GM23248 (cell line): ENCODE measurements at regions not wholly inside any gene's neighbourhood (a gene's known extent, or its start where the extent isn't known, plus 50 kb on each side); places are given as distances from the start of the nearest gene placed in this dataset.

Experiments used
- DNase-seq: peaks from one replicate; pipeline ENCODE4 v3.0.0-alpha.2; 2015
- H2AFZ ChIP-seq: fragments of 200-600 bp; sonication (generic); 2 replicates; pipeline ENCODE4 v1.6.1; 2016; ENCODE audit warnings: antibody characterized with exemption
- H3F3A ChIP-seq: fragments of 200-600 bp; sonication (generic); 2 replicates; pipeline ENCODE4 v1.6.1; 2016; ENCODE audit warnings: mild to moderate bottlenecking, antibody characterized with exemption, mixed run types; ENCODE audit not compliant: insufficient read depth
- H3K27ac ChIP-seq: fragments of 200-600 bp; sonication (generic); 2 replicates; pipeline ENCODE4 v1.5.1; 2016; ENCODE audit warnings: mild to moderate bottlenecking
- H3K27me3 ChIP-seq: fragments of 200-600 bp; sonication (generic); replicated peaks from 2 replicates; pipeline ENCODE4 v1.6.1; 2016; ENCODE audit warnings: mild to moderate bottlenecking; ENCODE audit not compliant: insufficient read depth
- H3K36me3 ChIP-seq: fragments of 200-600 bp; sonication (generic); 2 replicates; pipeline ENCODE4 v1.6.1; 2016; ENCODE audit warnings: low read depth, mild to moderate bottlenecking
- H3K4me1 ChIP-seq: fragments of 200-600 bp; sonication (generic); 2 replicates; pipeline ENCODE4 v1.6.1; 2016; ENCODE audit warnings: mild to moderate bottlenecking; ENCODE audit not compliant: insufficient read depth
- H3K4me2 ChIP-seq: fragments of 200-600 bp; sonication (generic); one replicate; pipeline ENCODE4 v1.6.1; 2016; ENCODE audit warnings: mild to moderate bottlenecking; ENCODE audit not compliant: unreplicated experiment
- H3K4me3 ChIP-seq: fragments of 200-600 bp; sonication (generic); 2 replicates; pipeline ENCODE4 v1.5.1; 2016; ENCODE audit warnings: mild to moderate bottlenecking
- H3K79me2 ChIP-seq: fragments of 200-600 bp; sonication (generic); 2 replicates; pipeline ENCODE4 v1.6.1; 2016; ENCODE audit warnings: mild to moderate bottlenecking; ENCODE audit not compliant: insufficient read depth
- H3K9ac ChIP-seq: fragments of 200-600 bp; sonication (generic); 2 replicates; pipeline ENCODE4 v1.6.1; 2016; ENCODE audit warnings: mild to moderate bottlenecking
- H3K9me2 ChIP-seq: fragments of 200-600 bp; sonication (generic); 2 replicates; pipeline ENCODE4 v1.6.1; 2016; ENCODE audit warnings: mixed run types, mild to moderate bottlenecking, moderate library complexity; ENCODE audit not compliant: insufficient read depth
- H3K9me3 ChIP-seq: fragments of 200-600 bp; sonication (generic); one replicate; pipeline ENCODE4 v1.6.1; 2017; ENCODE audit warnings: low read depth
- H4K20me1 ChIP-seq: fragments of 200-600 bp; sonication (generic); 2 replicates; pipeline ENCODE4 v1.6.0; 2016; ENCODE audit not compliant: insufficient read depth
- EZH2 ChIP-seq: fragments of 200-600 bp; sonication (generic); IDR thresholded peaks from 2 replicates; pipeline ENCODE4 v1.6.1; 2018; ENCODE audit warnings: antibody characterized with exemption, mild to moderate bottlenecking; ENCODE audit not compliant: insufficient read depth, poor library complexity, severe bottlenecking
- EZH2phosphoT487 ChIP-seq: fragments of 200-600 bp; sonication (generic); IDR thresholded peaks from 2 replicates; pipeline ENCODE4 v1.6.1; 2018; ENCODE audit warnings: antibody characterized with exemption, moderate library complexity, mild to moderate bottlenecking, low read depth; ENCODE audit not compliant: insufficient read depth
- WGBS, 2 experiments: methylation state at CpG; one replicate each; pipeline ENCODE4 v1.1.6; 2015 to 2017; ENCODE audit warnings: low lambda C conversion rate in 2 of 2, low coverage in 1 of 2; ENCODE audit errors: missing lambda C conversion rate in 2 of 2; 5-methylcytosine and 5-hydroxymethylcytosine counted together
- in situ Hi-C: fragments of 300-500 bp; cut with MboI; formaldehyde crosslinking; loops from 2 replicates; pipeline ENCODE4 v1.15.0; 2020

DNA sequence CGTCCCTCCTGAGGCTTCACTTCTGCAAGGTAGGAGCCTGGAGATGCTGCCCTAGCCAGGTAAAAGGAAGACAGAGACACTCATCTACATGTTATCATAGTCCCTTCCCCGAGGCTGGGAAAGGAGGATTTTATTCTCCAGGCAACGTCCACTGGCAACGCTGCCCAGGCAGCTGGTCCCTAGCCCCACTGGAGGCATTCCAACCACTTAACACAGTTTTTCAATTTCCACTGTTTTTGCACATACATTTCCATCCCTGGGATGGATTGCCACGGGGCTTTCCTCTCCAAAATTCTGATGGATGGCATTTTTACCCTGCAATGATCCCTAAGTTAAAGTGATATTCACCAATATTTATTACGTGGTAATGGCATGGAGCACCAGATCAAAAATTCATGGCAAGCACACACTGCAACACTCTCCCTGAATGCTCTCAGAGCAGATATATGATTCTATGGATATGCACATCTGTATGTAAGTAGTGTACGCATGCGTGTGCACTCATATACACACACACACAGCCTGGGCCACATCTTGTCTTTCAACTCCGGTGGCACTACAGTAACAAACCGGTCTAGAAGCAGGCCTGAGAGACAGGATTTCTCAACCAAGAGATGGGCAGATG, 322.3 kb upstream of the TSHZ3 start:
- no peaks in the 10 kb centered on the region for H3K79me2 ChIP-seq
- no peak overlapping the region for H3K27ac ChIP-seq

DNA sequence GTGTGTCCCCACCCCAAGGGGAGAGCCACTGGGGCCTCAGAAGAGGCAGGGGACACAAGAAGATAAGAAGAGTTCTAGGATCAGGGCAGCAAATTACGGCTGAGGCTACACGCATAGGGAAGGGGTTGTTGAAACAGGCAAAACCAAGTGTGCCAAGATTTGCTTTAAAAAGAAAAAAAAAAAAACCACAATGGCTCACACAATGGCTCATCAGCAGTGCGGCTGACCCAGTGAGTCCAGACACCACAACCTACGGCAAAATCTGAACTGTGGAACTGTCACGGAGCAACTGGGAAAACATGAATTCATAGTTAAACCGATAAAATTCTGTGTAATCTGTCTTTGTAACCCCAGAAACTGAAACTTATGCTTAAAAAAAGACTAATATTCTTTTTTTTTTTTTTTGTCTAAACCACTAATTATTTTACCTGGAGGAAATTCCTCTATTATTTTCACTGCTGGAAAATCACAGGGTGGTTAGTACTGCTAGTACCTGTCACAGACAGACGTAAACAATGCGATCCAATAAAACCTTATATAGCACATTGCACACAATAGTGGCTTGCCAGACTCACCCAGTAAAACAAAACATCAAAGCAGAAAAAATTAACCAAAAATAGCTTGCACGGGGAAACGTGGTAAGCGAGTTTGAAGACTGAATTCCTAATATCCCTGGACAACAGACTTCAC, 325.4 kb upstream of the TSHZ3 start:
- DNase-seq = peak; percentile 60
- Histone ChIP-seq H3K79me2 (no peaks in the 10 kb centered on the region), H3K9ac (no peak overlapping the region), H3K4me1 (peaks cover 18% of the 10 kb centered on the region), H3K27me3 (peaks cover 7% of the 10 kb centered on the region), H3K36me3 (no peaks in the 10 kb centered on the region), H4K20me1 (no peaks in the 10 kb centered on the region), H3K27ac (no peak overlapping the region), H2AFZ (no peak overlapping the region), H3K4me3 (0 out of 2 replicates have a peak overlapping the region, but pooled peaks have one; percentile 13), H3K9me2 (no peaks in the 10 kb centered on the region), H3K9me3 (no peaks in the 10 kb centered on the region), H3F3A (peaks cover 5% of the 10 kb centered on the region; the same call in 1 of the 2 replicates), H3K4me2 (peak overlapping the region; percentile 26)
- TF ChIP-seq EZH2phosphoT487 (no peak), EZH2 (no peak)
- in situ Hi-C loops = no loop called here
- WGBS, 2 experiments = 44 to 50% methylated on average over 11 of the region's 11 CpGs

More for the DNA sequence above, 322.3 kb upstream of the TSHZ3 start:
- H3K9me2 ChIP-seq = no peaks in the 10 kb centered on the region
- H3K4me2 ChIP-seq = no peak overlapping the region
- H3K36me3 ChIP-seq = no peaks in the 10 kb centered on the region
- peaks cover 18% of the 10 kb centered on the region for H3K4me1 ChIP-seq
- H3K9ac ChIP-seq = no peak overlapping the region
- peaks cover 5% of the 10 kb centered on the region; the same call in 1 of the 2 replicates for H3F3A ChIP-seq
- no peaks in the 10 kb centered on the region for H4K20me1 ChIP-seq
- H3K9me3 ChIP-seq = no peaks in the 10 kb centered on the region
- peaks cover 7% of the 10 kb centered on the region; the same call in 1 of the 2 replicates for H3K27me3 ChIP-seq
- DNase-seq = no peak
- in situ Hi-C loops = no loop called here
- TF ChIP-seq EZH2 (no peak), EZH2phosphoT487 (no peak)
- H3K4me3 ChIP-seq = no peak overlapping the region
- 57 to 60% methylated on average over 10 of the region's 10 CpGs for WGBS, 2 experiments
- no peak overlapping the region for H2AFZ ChIP-seq

DNA sequence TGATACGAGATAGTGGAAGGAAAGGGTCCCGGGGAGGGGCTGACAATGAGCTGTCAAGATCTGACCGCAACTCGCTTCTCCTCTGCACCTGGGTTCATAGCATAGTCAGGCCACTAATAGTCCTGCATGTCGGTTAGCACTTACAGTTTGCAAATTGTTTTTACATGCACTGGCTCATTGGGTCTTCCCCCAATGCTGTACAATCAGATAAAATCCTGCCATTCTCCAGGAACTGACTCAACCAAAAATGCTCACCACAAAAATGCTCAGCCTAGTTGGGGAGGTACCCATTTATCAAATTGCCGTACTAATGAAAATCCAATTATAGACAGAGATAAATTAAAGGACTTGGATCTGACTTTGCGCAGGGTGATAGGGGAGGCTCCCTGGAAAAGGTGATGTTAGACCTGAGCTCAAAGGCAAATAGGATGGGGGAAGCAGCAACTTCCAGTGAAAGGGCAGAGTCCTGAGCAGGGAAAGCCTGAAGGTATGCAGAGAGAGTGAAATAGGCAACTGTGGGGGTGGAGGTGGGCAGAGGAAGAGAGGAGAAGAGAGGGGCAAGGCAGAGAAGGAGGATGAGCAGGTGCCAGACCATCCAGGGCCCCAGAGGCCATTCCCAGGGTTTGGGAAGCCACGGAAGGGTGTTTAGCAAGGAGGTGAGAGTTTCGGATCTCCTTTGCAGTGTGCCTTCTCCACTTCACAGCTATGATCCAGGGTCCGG, 326.1 kb upstream of the TSHZ3 start:
- Histone ChIP-seq H3K9ac (no peak overlapping the region), H3K27ac (no peak overlapping the region), H3K4me3 (0 out of 2 replicates have a peak overlapping the region, but pooled peaks have one; percentile 13), H3K79me2 (no peaks in the 10 kb centered on the region), H3K36me3 (no peaks in the 10 kb centered on the region), H3K4me1 (peaks cover 18% of the 10 kb centered on the region), H2AFZ (no peak overlapping the region), H3K9me2 (no peaks in the 10 kb centered on the region), H3K4me2 (peak overlapping the region; percentile 26), H3K9me3 (no peaks in the 10 kb centered on the region), H3F3A (peaks cover 5% of the 10 kb centered on the region; the same call in 1 of the 2 replicates), H3K27me3 (peaks cover 7% of the 10 kb centered on the region), H4K20me1 (no peaks in the 10 kb centered on the region)
- WGBS, 2 experiments = 37 to 44% methylated on average over 10 of the region's 10 CpGs
- in situ Hi-C loops = no loop called here
- TF ChIP-seq EZH2phosphoT487 = no peak
- no peak for TF ChIP-seq EZH2
- DNase-seq = peak; percentile 60

DNA sequence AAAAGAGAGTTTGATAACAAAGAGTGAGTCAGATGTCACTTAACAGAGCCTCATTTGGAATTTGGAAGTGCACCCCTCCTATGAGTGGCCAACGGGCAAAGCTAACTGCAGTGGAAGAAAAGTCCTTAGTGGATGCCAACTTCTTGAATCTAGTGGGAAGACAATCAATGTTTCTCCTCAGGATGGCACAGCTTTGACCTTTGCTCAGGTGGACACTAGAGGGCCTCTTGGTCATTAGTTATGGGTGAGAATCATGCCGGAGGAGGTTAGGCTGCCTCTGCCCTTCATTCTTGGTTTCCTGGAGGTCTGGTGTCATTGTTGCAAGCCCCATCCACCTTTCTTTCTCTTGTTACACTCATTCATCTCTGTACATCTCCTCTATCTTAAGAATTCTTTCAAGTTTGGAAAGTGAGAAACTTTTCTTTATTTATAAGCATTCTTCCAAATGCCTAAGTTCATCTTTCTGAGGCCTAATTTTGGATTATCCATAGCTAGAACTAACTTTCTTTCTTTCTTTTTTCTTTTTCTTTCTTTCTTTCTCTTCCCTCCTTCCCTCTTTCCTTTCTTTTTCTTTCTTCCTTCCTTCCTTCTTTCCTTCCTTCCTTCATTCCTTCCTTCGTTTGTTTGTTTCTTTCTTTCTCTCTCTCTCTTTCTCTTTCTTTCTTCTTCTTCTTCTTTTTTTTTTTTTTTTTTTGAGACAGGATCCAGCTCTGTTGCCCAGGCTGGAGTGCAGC, 327.2 kb upstream of the TSHZ3 start:
- H3K9ac ChIP-seq = no peak overlapping the region
- peaks cover 7% of the 10 kb centered on the region for H3K27me3 ChIP-seq
- H4K20me1 ChIP-seq = no peaks in the 10 kb centered on the region
- peak; percentile 5 for DNase-seq
- H2AFZ ChIP-seq = no peak overlapping the region
- WGBS, 2 experiments = 50 to 54% methylated on average over 3 of the region's 3 CpGs
- in situ Hi-C loops = no loop called here
- TF ChIP-seq EZH2 (no peak), EZH2phosphoT487 (no peak)
- no peaks in the 10 kb centered on the region for H3K79me2 ChIP-seq
- H3K27ac ChIP-seq = no peak overlapping the region
- H3K36me3 ChIP-seq = no peaks in the 10 kb centered on the region
- H3K9me3 ChIP-seq = no peaks in the 10 kb centered on the region
- H3K4me3 ChIP-seq = no peak overlapping the region
- H3K4me2 ChIP-seq = no peak overlapping the region
- peaks cover 5% of the 10 kb centered on the region; the same call in 1 of the 2 replicates for H3F3A ChIP-seq
- H3K9me2 ChIP-seq = no peaks in the 10 kb centered on the region
- H3K4me1 ChIP-seq = peaks cover 18% of the 10 kb centered on the region
